Mesodermal cell (in vitro differentiated cells): ENCODE measurements at regions not wholly inside any gene's neighbourhood (a gene's known extent, or its start where the extent isn't known, plus 50 kb on each side); places are given as distances from the start of the nearest gene placed in this dataset.
"Not testable (repeated sequence)": the region's sequence is repeated elsewhere in the genome, so short reads cannot be mapped to it uniquely, and the experiment has no call there.

ENCODE experiments used
- H3K27ac ChIP-seq: 2 replicates; pipeline ENCODE4 v1.7.0; 2013; ENCODE audit warnings: mild to moderate bottlenecking, low read depth, low read length, moderate library complexity; ENCODE audit not compliant: severe bottlenecking
- H3K36me3 ChIP-seq: 2 replicates; pipeline ENCODE4 v1.7.1; 2013; ENCODE audit warnings: mild to moderate bottlenecking, low read length, moderate library complexity; ENCODE audit not compliant: control insufficient read depth, insufficient read depth
- H3K4me1 ChIP-seq: one replicate; pipeline ENCODE4 v1.7.1; 2013; ENCODE audit warnings: mild to moderate bottlenecking, low read length; ENCODE audit not compliant: insufficient read depth, control insufficient read depth, poor library complexity, severe bottlenecking
- H3K4me3 ChIP-seq: 2 replicates; pipeline ENCODE4 v1.7.0; 2013; ENCODE audit warnings: low read length, control low read depth, mild to moderate bottlenecking; ENCODE audit not compliant: insufficient read depth, poor library complexity, severe bottlenecking; ENCODE audit errors: extremely low read depth
- H3K9me3 ChIP-seq: 2 replicates; pipeline ENCODE4 v1.7.1; 2013; ENCODE audit warnings: mild to moderate bottlenecking, low read length, moderate library complexity; ENCODE audit not compliant: control insufficient read depth
- WGBS, 2 experiments: methylation state at CpG; one replicate each; pipeline ENCODE4 v1.1.5; 2013; ENCODE audit warnings: missing lambda C conversion rate in 2 of 2; ENCODE audit not compliant: insufficient coverage in 2 of 2; 5-methylcytosine and 5-hydroxymethylcytosine counted together

DNA sequence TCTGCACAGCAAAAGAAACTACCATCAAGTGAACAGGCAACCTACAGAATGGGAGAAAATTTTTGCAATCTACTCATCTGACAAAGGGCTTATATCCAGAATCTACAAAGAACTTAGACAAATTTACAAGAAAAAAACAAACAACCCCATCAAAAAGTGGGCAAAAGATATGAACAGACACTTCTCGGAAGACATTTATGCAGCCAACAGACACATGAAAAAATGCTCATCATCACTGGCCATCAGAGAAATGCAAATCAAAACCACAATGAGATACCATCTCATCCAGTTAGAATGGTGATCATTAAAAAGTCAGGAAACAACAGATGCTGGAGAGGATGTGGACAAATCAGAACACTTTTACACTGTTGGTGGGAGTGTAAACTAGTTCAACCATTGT is 216.3 kb upstream of the STXBP5 start:
- H3K4me3 ChIP-seq = not testable (repeated sequence)

DNA sequence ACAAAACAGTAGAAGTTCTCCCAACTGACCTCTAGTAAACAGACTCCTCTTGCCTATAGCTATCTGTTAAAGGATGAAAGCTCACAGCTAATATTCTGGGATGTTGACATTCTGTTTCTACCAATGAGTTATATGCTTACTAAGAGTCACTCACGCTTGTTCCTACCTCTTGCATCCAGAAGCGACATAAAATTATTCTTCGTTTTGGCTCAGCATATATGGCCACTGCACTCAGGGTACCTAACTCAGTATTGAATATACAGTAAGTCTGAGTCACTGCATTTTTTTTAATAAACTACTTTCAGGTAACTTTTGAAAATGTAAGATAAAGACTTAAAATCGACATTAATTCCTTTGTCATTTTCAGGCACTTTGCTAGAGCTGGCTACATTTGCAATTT is 214.4 kb upstream of the STXBP5 start:
- Histone ChIP-seq H3K4me3 (no peak overlapping the region), H3K36me3 (no peaks in the 10 kb centered on the region), H3K4me1 (peaks cover 12% of the 10 kb centered on the region), H3K9me3 (no peaks in the 10 kb centered on the region), H3K27ac (no peak overlapping the region)
- 92 to 100% methylated on average over 2 of the region's 4 CpGs for WGBS, 2 experiments

More for the DNA sequence above, 216.3 kb upstream of the STXBP5 start:
- H3K36me3 ChIP-seq, H3K9me3 ChIP-seq, H3K27ac ChIP-seq: not testable (repeated sequence)
- H3K4me1 ChIP-seq = peaks cover 17% of the 10 kb centered on the region
- no CpG with 5 or more reads among the region's 1 CpG for WGBS, 2 experiments

DNA sequence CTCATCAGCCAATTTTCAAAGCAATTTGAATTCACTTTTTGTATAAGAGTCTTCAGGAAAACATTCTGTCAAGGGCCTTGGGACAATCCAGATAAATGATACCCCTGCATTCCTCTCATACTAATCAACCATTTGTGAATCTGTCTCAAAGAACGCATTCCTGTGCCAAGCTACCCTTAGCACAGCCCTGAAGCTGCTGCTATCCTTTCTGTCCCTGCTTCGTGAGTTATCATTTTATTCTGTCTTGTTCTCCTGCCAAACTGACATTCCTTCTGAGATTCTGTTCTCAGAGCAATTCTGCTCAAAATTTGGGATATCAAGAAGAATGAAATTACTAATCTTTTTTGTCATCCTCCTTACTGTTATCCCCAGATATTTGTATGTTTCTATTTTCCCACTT is 213.9 kb upstream of the STXBP5 start:
- H3K9me3 ChIP-seq = no peaks in the 10 kb centered on the region
- peaks cover 12% of the 10 kb centered on the region for H3K4me1 ChIP-seq
- no peaks in the 10 kb centered on the region for H3K36me3 ChIP-seq
- no peak overlapping the region for H3K4me3 ChIP-seq
- H3K27ac ChIP-seq = peak overlapping the region; percentile 61
- 93% methylated on average over 2 of the region's 2 CpGs; no CpG with 5 or more reads in 1 of the 2 experiments for WGBS, 2 experiments

DNA sequence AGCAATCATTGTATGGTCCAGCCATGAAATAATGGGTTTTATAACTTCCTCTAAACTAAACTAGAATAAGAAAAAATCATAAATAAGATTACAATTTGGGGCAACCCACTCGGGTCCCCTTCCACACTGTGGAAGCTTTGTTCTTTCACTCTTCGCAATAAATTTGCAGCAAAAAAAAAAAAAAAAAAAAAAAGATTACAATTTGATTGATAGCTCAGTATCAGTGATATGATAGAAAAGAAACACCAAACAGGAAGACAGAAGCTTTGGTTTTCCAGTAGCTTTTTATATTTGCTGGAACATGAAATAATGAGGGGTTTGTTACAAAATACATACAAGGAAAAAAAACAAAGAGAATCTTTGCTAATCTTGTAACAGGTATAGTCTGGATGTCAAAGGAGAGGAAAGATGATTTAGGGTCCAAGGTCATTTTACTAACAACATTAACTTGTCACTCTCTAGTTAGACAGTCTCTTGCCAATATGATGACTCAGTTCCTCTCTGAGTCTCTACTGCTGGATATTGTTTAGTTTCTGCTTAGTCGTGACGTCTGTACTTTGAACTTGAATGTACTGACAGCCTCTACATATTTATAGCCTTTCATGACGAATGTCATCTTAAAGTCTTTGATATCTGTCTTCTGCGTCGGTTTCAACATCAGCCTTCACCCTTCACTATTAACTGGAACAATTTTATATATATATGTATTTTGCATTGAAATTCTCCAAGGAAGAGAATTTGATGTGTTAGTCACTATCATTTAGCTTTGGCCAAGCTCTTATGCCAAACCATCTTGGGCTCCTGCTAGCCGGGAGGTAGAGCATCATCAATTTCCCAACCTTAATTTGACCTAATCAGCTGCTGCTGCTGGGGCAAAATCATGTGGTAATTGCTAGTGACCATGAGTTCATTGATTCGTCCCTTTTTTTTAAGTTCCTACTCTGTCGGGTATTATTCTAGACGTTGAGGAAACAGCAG is 213.1 kb upstream of the STXBP5 start:
- Histone ChIP-seq H3K9me3 (no peaks in the 10 kb centered on the region), H3K4me1 (peaks cover 12% of the 10 kb centered on the region), H3K36me3 (no peaks in the 10 kb centered on the region), H3K4me3 (no peak overlapping the region), H3K27ac (peak overlapping the region; percentile 61)
- WGBS, 2 experiments = 94% methylated on average over 5 of the region's 11 CpGs

DNA sequence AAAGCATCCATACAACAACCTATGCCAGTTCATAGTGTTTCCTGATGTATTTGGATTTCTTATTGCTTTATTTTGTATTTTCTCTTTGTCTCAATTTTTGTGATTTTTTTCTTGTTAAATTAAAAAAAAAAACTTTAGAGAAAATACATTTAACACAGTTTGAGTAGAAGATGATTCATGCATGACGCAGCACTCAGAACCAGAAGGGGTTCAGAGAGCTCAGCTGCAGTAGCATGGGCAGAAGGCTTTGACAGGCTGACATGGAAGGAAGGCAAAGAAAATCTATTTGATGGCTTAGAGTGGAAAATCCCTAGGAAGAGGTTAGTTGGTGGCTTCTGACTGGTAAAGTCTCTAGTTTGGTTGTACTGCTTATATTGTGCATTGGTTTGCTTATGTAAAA is 207.2 kb upstream of the STXBP5 start:
- no peaks in the 10 kb centered on the region for H3K36me3 ChIP-seq
- no peaks in the 10 kb centered on the region for H3K4me1 ChIP-seq
- 78 to 92% methylated on average over 1 of the region's 1 CpG for WGBS, 2 experiments
- no peaks in the 10 kb centered on the region for H3K9me3 ChIP-seq
- no peak overlapping the region for H3K4me3 ChIP-seq
- H3K27ac ChIP-seq = no peak overlapping the region

DNA sequence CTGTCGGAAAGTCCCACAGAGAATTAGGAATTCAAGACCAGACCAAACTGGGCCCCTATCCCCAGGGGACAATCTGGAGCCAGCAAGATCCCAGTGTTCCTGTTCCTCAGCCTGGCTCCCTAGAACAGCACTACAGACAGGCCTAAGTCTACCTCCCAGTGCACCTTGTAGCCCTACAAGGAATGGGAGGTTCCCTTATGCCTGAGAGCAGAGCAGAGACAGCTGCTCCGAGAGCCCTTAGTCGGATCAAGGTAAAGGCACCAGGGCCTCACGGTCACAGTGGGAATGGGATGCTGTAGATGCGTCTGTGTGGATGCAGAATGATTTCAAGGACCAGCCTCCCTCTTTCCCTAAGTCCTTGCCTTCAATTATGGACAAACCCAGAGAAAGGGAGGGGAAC is 204.5 kb upstream of the STXBP5 start:
- H3K4me3 ChIP-seq = no peak overlapping the region
- no peaks in the 10 kb centered on the region for H3K36me3 ChIP-seq
- WGBS, 2 experiments = 90 to 95% methylated on average over 2 to 5 of the region's 5 CpGs
- no peaks in the 10 kb centered on the region for H3K9me3 ChIP-seq
- no peaks in the 10 kb centered on the region for H3K4me1 ChIP-seq
- H3K27ac ChIP-seq = no peak overlapping the region

DNA sequence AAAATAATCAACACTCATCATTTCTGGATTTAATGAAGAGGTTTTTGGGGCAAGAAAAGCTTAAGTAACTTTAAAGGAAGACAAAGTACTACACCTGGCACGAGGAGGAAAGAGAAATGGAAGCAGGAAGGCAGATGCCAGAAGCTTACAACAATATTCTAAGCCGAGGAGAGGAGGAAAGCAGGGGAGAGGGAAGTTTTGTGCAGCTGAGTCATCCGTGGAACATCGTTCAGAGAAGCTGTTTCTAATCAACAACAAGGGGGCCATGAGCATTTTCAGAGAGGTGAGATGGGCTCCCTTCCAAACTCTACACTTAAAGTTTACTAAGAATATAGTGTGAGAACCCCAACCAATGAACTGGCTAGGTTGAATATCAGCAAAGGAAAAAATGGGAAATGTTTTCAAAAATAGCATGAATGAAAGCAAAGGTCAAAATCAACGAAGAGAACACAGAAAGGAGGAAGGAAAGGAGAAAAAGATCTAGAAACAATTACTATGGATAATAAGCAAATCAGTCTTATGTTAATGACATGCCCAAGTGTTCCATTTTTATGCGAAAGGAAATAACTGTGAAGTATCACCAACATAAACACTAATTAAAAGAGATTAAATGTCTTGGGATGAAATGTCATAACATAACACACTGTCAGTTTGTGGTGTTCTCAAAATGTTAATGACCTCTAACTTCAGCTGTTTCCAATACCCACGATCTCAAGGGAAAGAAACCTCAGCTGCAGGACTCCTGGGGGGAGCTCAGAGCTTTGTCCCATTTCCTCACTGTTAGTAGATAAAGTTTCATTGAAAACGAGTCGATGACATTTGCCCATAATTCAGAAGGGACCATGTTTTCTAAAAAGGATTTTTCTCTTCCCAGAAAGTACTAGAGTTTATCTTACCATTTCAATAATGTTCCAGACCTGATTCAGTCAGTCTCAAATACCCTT is 203.4 kb upstream of the STXBP5 start:
- H3K27ac ChIP-seq = no peak overlapping the region
- WGBS, 2 experiments = 57 to 73% methylated on average over 3 to 6 of the region's 9 CpGs
- no peaks in the 10 kb centered on the region for H3K36me3 ChIP-seq
- H3K9me3 ChIP-seq = no peaks in the 10 kb centered on the region
- H3K4me1 ChIP-seq = no peaks in the 10 kb centered on the region
- no peak overlapping the region for H3K4me3 ChIP-seq

DNA sequence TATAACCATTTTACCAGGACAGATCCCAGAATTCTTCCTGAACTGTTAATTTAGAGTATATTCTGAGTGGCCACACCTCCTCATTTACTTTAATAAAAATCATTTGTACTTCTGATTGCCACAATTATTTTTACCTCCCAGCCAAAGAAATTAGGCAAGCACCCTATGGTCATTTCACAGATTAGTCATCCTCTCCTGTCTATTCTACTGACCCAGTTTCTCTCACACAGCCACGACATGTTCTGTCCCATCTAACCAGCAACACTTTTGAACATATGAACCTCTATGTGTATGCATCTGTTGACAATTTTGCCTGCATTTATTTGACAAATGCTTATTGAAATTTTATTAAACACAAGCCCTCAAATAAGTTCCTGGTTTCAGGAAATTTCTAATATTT is 202.6 kb upstream of the STXBP5 start:
- WGBS, 2 experiments = 100% methylated on average over 1 of the region's 1 CpG; no CpG with 5 or more reads in 1 of the 2 experiments
- H3K36me3 ChIP-seq = no peaks in the 10 kb centered on the region
- no peaks in the 10 kb centered on the region for H3K9me3 ChIP-seq
- H3K27ac ChIP-seq = no peak overlapping the region
- H3K4me1 ChIP-seq = no peaks in the 10 kb centered on the region
- no peak overlapping the region for H3K4me3 ChIP-seq

DNA sequence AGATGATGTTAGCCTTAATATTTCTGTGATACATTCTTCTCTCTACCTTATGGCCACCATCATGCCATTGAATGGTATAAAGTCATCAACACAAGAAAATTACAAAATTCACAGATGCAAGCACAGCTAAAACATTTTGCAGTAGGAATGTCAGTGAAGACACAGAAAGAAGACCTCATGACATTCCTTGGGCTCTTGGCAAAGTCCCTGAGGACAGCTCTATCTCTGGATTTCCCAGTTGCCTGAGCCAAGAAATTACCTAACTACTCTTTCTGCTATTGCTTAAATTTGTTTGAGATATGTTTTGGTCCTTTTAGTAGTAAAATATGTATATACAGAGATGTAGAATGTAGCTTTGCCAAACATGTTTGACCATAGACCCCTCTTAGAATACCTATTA is 201.0 kb upstream of the STXBP5 start:
- no peaks in the 10 kb centered on the region for H3K9me3 ChIP-seq
- H3K36me3 ChIP-seq = no peaks in the 10 kb centered on the region
- no peak overlapping the region for H3K4me3 ChIP-seq
- no peak overlapping the region for H3K27ac ChIP-seq
- H3K4me1 ChIP-seq = no peaks in the 10 kb centered on the region

DNA sequence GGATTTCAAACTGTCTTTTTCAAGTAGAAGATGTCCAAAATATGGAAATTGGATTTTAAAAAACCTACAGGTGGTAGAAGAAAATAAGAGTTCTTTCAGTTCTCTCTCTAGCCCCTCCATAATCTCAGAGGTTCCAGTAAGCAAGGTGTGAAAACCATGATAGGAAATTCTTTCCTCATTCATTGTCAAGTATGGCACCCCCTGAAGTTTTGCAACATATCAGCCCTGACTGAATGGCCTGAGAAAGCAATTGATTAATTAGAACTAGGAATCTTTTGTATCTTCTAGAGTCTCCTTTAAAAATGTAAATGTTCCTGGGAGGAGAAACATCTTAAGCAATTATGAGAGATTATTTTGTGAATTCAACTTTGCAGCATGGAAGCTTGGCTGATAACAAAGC is 198.7 kb upstream of the STXBP5 start:
- Histone ChIP-seq H3K4me3 (no peak overlapping the region), H3K9me3 (peaks cover 5% of the 10 kb centered on the region), H3K4me1 (no peaks in the 10 kb centered on the region), H3K27ac (no peak overlapping the region), H3K36me3 (no peaks in the 10 kb centered on the region)
